Activated naive CD8-positive, alpha-beta T cell treated with anti-CD3 and anti-CD28 coated beads, Interleukin-2, amount 50 U/mL, for 24 hours (primary cell): ENCODE measurements at regions not wholly inside any gene's neighbourhood (a gene's known extent, or its start where the extent isn't known, plus 50 kb on each side); places are given as distances from the start of the nearest gene placed in this dataset.
"Not testable (repeated sequence)": the region's sequence is repeated elsewhere in the genome, so short reads cannot be mapped to it uniquely, and the experiment has no call there.

ENCODE experiments used
- ATAC-seq: fragments of 150-1000 bp; cut with Tn5 transposase; one replicate; pipeline ENCODE4 v1.10.0; 2021
- DNase-seq: peaks from one replicate; pipeline ENCODE4 v3.0.0; 2021
- H3K27ac Mint-ChIP-seq: one replicate; pipeline ENCODE4 v1.8.0; 2021; ENCODE audit warnings: mild to moderate bottlenecking, mixed read lengths
- H3K27me3 Mint-ChIP-seq: one replicate; pipeline ENCODE4 v1.8.0; 2021; ENCODE audit warnings: mixed read lengths
- H3K36me3 Mint-ChIP-seq: one replicate; pipeline ENCODE4 v1.8.0; 2021; ENCODE audit warnings: low read depth, mixed read lengths
- H3K4me1 Mint-ChIP-seq: one replicate; pipeline ENCODE4 v1.8.0; 2021; ENCODE audit warnings: mixed read lengths
- H3K4me3 Mint-ChIP-seq: one replicate; pipeline ENCODE4 v1.8.0; 2021; ENCODE audit warnings: mild to moderate bottlenecking, moderate library complexity, mixed read lengths
- H3K9me3 Mint-ChIP-seq: one replicate; pipeline ENCODE4 v1.8.0; 2021; ENCODE audit warnings: mixed read lengths

DNA sequence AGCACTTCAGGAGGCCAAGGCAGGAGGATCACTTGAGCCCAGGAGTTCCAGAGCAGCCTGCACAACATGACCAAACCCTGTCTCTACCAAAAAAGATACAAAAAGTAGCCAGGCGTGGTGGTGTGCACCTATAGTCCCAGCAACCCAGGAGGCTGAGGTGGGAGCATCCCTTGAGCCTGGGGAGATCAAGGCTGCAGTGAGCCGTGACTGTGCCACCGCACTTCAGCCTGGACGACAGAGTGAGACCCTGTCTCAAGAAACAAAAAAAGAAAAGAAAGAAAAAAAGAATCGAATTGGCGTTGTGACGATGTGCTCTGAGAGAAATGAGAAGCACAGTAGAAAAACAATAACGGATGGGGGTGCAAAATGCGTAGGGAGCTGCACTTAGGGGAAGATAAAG, 101.4 kb downstream of the NDFIP1 start:
- ATAC-seq, result no peak
- no peaks in the 10 kb centered on the region for H3K9me3 Mint-ChIP-seq
- no peaks in the 10 kb centered on the region for H3K36me3 Mint-ChIP-seq
- H3K4me3 Mint-ChIP-seq, result no peak overlapping the region
- no peak for DNase-seq
- no peaks in the 10 kb centered on the region for H3K4me1 Mint-ChIP-seq
- H3K27me3 Mint-ChIP-seq, result no peaks in the 10 kb centered on the region
- no peak overlapping the region for H3K27ac Mint-ChIP-seq

DNA sequence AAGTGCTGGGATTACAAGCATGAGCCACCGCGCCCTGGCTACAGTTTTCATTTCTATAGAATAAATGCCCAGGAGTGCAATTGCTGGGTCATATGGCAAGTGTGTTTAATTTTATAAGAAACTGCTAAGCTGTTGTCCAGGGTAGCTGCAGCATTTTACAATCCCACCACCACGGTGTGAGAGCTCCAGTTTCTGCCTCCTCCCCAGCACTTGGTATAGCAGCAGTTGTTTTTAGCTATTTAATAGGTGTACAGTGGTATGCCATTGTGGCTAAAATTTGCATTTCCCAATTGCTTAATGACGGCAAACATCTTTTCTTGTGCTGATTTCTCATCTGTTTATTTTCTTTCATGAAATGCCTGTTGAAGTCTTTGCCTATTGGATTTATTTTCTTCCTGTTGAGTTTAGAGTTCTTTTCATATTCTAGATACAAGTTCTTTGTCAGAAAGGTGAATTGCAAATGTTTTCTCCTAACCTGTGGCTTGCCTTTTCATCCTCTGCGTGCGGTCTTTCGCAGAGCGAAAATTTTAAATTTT, 100.3 kb downstream of the NDFIP1 start:
- no peaks in the 10 kb centered on the region for H3K36me3 Mint-ChIP-seq
- H3K27me3 Mint-ChIP-seq, result no peaks in the 10 kb centered on the region
- H3K27ac Mint-ChIP-seq, result no peak overlapping the region
- H3K9me3 Mint-ChIP-seq, result no peaks in the 10 kb centered on the region
- DNase-seq (no peak), ATAC-seq (no peak)
- no peak overlapping the region for H3K4me3 Mint-ChIP-seq
- no peaks in the 10 kb centered on the region for H3K4me1 Mint-ChIP-seq

DNA sequence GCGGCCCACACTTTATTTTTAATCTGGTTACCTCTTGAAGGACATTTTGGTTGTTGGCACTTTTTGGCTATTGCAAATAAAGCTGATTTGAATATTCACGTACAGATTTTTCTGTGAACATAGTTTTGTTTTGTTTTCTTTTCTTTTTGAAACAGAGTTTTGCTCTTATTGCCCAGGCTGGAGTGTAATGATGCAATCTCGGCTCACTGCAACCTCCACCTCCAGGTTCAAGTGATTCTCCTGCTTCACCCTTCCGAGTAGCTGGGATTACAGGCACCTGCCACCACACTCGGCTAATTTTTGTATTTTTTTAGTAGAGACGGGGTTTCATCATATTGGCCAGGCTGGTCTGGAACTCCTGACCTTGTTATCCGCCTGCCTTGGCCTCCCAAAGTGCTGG, 99.7 kb downstream of the NDFIP1 start:
- not testable (repeated sequence) for H3K27me3 Mint-ChIP-seq, H3K9me3 Mint-ChIP-seq, H3K4me3 Mint-ChIP-seq, H3K36me3 Mint-ChIP-seq, ATAC-seq, H3K4me1 Mint-ChIP-seq, H3K27ac Mint-ChIP-seq, DNase-seq

DNA sequence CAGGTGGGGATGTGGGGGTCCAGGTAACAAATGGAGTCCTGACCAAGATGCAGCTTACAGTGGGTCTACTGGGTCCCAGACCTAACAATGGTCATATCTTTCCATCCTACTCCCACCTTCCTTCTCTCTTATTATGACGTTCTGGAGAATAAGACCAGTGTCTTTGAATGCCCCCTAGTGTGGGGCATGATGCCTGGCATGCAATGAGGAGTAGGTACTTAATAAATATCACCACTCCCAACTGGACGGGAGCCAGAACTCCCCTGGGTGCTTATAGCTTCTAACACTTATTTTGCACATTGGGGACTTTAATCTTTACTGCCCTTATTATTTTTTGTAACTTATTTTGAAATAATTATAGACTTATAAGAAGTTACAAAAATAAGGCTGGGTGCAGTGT, 98.2 kb downstream of the NDFIP1 start:
- H3K4me1 Mint-ChIP-seq, result no peaks in the 10 kb centered on the region
- ATAC-seq (no peak), DNase-seq (no peak)
- H3K9me3 Mint-ChIP-seq, result no peaks in the 10 kb centered on the region
- no peak overlapping the region for H3K4me3 Mint-ChIP-seq
- H3K27me3 Mint-ChIP-seq, result peaks cover 2% of the 10 kb centered on the region
- H3K36me3 Mint-ChIP-seq, result no peaks in the 10 kb centered on the region
- H3K27ac Mint-ChIP-seq, result no peak overlapping the region

DNA sequence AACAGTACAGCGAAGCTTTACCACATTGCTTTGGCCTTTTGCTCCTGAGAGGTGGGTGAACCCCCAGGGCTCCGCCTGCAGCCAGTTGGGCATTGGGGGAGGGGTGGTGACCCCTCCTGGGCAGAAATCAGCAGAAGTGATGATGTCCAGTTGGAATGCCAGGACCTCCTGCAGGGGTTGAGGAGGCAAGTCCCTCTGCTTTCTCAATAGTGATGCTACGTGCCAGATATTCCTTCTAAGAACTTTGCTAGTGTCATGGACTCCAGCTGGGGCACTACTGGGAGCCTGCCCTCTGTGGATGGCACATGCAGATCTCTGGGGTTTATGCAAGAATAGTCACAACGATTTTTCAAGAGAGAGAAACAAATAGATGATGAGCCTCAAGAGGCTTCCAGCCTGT, 95.6 kb downstream of the NDFIP1 start:
- Mint-ChIP-seq H3K36me3 (no peaks in the 10 kb centered on the region), H3K27ac (no peak overlapping the region), H3K27me3 (peaks cover 7% of the 10 kb centered on the region), H3K4me1 (no peaks in the 10 kb centered on the region), H3K4me3 (no peak overlapping the region), H3K9me3 (no peaks in the 10 kb centered on the region)
- ATAC-seq, result no peak
- no peak for DNase-seq
